WTC11 (cell line): ENCODE measurements at regions not wholly inside any gene's neighbourhood (a gene's known extent, or its start where the extent isn't known, plus 50 kb on each side); places are given as distances from the start of the nearest gene placed in this dataset.

Source experiments
- CDX4 ChIP-seq: fragments of 250-450 bp; sonication (Bioruptor Pico); IDR thresholded peaks from 2 replicates; pipeline ENCODE4 v1.9.0; 2021; ENCODE audit warnings: moderate library complexity, mild to moderate bottlenecking, inconsistent platforms, borderline replicate concordance
- CTCF ChIP-seq: fragments of 200-600 bp; IDR thresholded peaks from 2 replicates; pipeline ENCODE4 v1.8.0; 2022; ENCODE audit warnings: antibody characterized with exemption
- ELF4 ChIP-seq: sonication (generic); formaldehyde crosslinking; IDR thresholded peaks from 2 replicates; pipeline ENCODE4 v1.8.1; 2022; ENCODE audit warnings: low read depth, mild to moderate bottlenecking, moderate library complexity, missing genetic modification reagents
- IRF1 ChIP-seq: sonication (generic); formaldehyde crosslinking; IDR thresholded peaks from 2 replicates; pipeline ENCODE4 v1.8.0; 2023; ENCODE audit warnings: missing genetic modification reagents
- TEAD4 ChIP-seq: sonication (generic); formaldehyde crosslinking; IDR thresholded peaks from 2 replicates; pipeline ENCODE4 v1.8.0; 2022; ENCODE audit warnings: mild to moderate bottlenecking, missing genetic modification reagents
- TF ChIP-seq, protein P1 (sequence below): sonication (generic); formaldehyde crosslinking; IDR thresholded peaks from 2 replicates; pipeline ENCODE4 v1.8.1; 2023; ENCODE audit warnings: mild to moderate bottlenecking, missing genetic modification reagents, moderate library complexity

DNA sequence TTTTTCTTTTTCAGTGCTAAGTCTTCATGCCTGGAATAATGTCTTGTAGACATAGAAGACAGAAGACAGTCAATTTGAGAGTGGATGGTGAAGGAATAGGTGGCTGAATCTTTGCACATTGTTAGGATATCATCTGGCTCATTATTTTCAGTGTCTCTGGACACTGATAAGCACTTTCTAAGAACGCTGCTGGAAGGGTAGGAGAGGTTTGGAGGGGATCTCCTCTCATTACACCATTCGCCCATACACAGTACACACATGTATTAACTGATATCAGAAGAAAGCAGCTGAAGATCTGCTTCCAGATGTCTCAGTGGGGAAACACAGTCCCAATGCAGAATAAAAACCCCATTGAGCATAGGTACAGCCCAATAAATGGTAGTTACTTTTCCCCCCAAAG lies 461.1 kb upstream of the DCN start:
- TF ChIP-seq CTCF (no peak), TEAD4 (no peak), ELF4 (CRISPR knock-in tag) (no peak), CDX4 (CRISPR knock-in tag) (no peak), IRF1 (CRISPR knock-in tag) (no peak)
- TF ChIP-seq, protein P1, sequence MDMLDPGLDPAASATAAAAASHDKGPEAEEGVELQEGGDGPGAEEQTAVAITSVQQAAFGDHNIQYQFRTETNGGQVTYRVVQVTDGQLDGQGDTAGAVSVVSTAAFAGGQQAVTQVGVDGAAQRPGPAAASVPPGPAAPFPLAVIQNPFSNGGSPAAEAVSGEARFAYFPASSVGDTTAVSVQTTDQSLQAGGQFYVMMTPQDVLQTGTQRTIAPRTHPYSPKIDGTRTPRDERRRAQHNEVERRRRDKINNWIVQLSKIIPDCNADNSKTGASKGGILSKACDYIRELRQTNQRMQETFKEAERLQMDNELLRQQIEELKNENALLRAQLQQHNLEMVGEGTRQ (CRISPR knock-in tag), result no peak
